ENCODE measurements at regions not wholly inside any gene's neighbourhood (a gene's known extent, or its start where the extent isn't known, plus 50 kb on each side); places are given as distances from the start of the nearest gene placed in this dataset.

- H3K4me3 ChIP-seq (replicated peaks in 1 of 4; ENCODE audit: control extremely low read depth in 1 of 4, insufficient read depth in 1 of 4, low read depth in 3 of 4, low read length in 4 of 4): no peak overlapping the region
- H3K4me2 ChIP-seq (ENCODE audit: extremely low read depth, insufficient read depth, low read length): no peak overlapping the region
- H3K79me2 ChIP-seq (ENCODE audit: control insufficient read depth, insufficient read depth, low read length): no peaks in the 10 kb centered on the region
- no peaks in the 10 kb centered on the region for H3K4me1 ChIP-seq (ENCODE audit: control insufficient read depth, extremely low read depth, insufficient read depth, low read length)
- DNase-seq (ENCODE audit: low read depth in 2 of 2): no peak
- H3K36me3 ChIP-seq (ENCODE audit: control insufficient read depth, insufficient read depth, low read length): no peaks in the 10 kb centered on the region
- no peaks in the 10 kb centered on the region for H4K20me1 ChIP-seq (ENCODE audit: control insufficient read depth, extremely low read depth, insufficient read depth, low read length)
- H3K27ac ChIP-seq (ENCODE audit: insufficient read depth, low read length): no peak overlapping the region
- no peaks in the 10 kb centered on the region for H3K27me3 ChIP-seq (ENCODE audit: control insufficient read depth, insufficient read depth, low read length)
- H2AFZ ChIP-seq (ENCODE audit: low read length): no peak overlapping the region
- TF ChIP-seq EZH2 (IDR thresholded peaks at IDR 0.05; ENCODE audit: low read length, missing control alignments) (no peak), CTCF (conservative IDR thresholded peaks at IDR 0.05 in 1 of 2, IDR thresholded peaks at IDR 0.05 in 1 of 2; ENCODE audit: low read depth in 1 of 2, low read length in 2 of 2) (no peak)
- H3K9ac ChIP-seq (ENCODE audit: insufficient read depth, low read length): no peak overlapping the region
- no peaks in the 10 kb centered on the region for H3K9me3 ChIP-seq (ENCODE audit: control insufficient read depth, insufficient read depth, low read depth, low read length)
These were observed 428.8 kb downstream of the SH3GL2 start for GRCh38 chr9:18007621-18008020.

DNA sequence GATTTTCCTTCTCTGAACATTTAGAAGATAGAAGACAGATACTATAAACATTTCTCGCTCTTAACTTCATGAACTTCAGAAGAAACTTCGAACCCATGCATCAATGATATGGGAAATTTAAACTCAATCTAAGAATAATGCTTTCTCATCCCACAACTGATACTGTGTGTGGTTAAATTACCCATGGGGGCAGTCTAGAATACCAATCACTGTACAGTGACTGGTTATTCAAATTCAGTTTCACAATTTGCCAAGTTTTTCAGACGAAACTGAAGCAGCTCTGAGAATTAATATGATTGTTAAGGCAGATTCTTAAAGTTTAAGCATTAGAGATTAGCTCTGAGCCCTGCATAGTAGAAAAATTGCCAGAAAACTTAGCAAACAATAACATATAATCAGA is 431.0 kb downstream of the SH3GL2 start:
- Histone ChIP-seq H3K27me3 (ENCODE audit: control insufficient read depth, insufficient read depth, low read length) (no peaks in the 10 kb centered on the region), H3K4me1 (ENCODE audit: control insufficient read depth, extremely low read depth, insufficient read depth, low read length) (no peaks in the 10 kb centered on the region), H3K4me3 (replicated peaks in 1 of 4; ENCODE audit: control extremely low read depth in 1 of 4, insufficient read depth in 1 of 4, low read depth in 3 of 4, low read length in 4 of 4) (no peak overlapping the region), H3K27ac (ENCODE audit: insufficient read depth, low read length) (no peak overlapping the region), H3K4me2 (ENCODE audit: extremely low read depth, insufficient read depth, low read length) (no peak overlapping the region), H3K9ac (ENCODE audit: insufficient read depth, low read length) (no peak overlapping the region), H2AFZ (ENCODE audit: low read length) (no peak overlapping the region), H3K79me2 (ENCODE audit: control insufficient read depth, insufficient read depth, low read length) (no peaks in the 10 kb centered on the region), H3K9me3 (ENCODE audit: control insufficient read depth, insufficient read depth, low read depth, low read length) (no peaks in the 10 kb centered on the region), H3K36me3 (ENCODE audit: control insufficient read depth, insufficient read depth, low read length) (no peaks in the 10 kb centered on the region), H4K20me1 (ENCODE audit: control insufficient read depth, extremely low read depth, insufficient read depth, low read length) (no peaks in the 10 kb centered on the region)
- no peak for TF ChIP-seq CTCF (conservative IDR thresholded peaks at IDR 0.05 in 1 of 2, IDR thresholded peaks at IDR 0.05 in 1 of 2; ENCODE audit: low read depth in 1 of 2, low read length in 2 of 2)
- TF ChIP-seq EZH2 (IDR thresholded peaks at IDR 0.05; ENCODE audit: low read length, missing control alignments): no peak
- DNase-seq (ENCODE audit: low read depth in 2 of 2): no peak

- Histone ChIP-seq H3K4me1 (ENCODE audit: control insufficient read depth, extremely low read depth, insufficient read depth, low read length) (no peaks in the 10 kb centered on the region), H3K79me2 (ENCODE audit: control insufficient read depth, insufficient read depth, low read length) (no peaks in the 10 kb centered on the region), H3K9ac (ENCODE audit: insufficient read depth, low read length) (no peak overlapping the region), H3K9me3 (ENCODE audit: control insufficient read depth, insufficient read depth, low read depth, low read length) (no peaks in the 10 kb centered on the region), H3K4me2 (ENCODE audit: extremely low read depth, insufficient read depth, low read length) (no peak overlapping the region), H3K4me3 (replicated peaks in 1 of 4; ENCODE audit: control extremely low read depth in 1 of 4, insufficient read depth in 1 of 4, low read depth in 3 of 4, low read length in 4 of 4) (no peak overlapping the region), H4K20me1 (ENCODE audit: control insufficient read depth, extremely low read depth, insufficient read depth, low read length) (no peaks in the 10 kb centered on the region), H2AFZ (ENCODE audit: low read length) (no peak overlapping the region), H3K27me3 (ENCODE audit: control insufficient read depth, insufficient read depth, low read length) (no peaks in the 10 kb centered on the region), H3K27ac (ENCODE audit: insufficient read depth, low read length) (no peak overlapping the region), H3K36me3 (ENCODE audit: control insufficient read depth, insufficient read depth, low read length) (no peaks in the 10 kb centered on the region)
- DNase-seq (ENCODE audit: low read depth in 2 of 2): no peak
- no peak for TF ChIP-seq CTCF (conservative IDR thresholded peaks at IDR 0.05 in 1 of 2, IDR thresholded peaks at IDR 0.05 in 1 of 2; ENCODE audit: low read depth in 1 of 2, low read length in 2 of 2)
- no peak for TF ChIP-seq EZH2 (IDR thresholded peaks at IDR 0.05; ENCODE audit: low read length, missing control alignments)
These were observed 431.6 kb downstream of the SH3GL2 start for GRCh38 chr9:18010492-18010891.
